Neural cell (in vitro differentiated cells): ENCODE measurements at regions not wholly inside any gene's neighbourhood (a gene's known extent, or its start where the extent isn't known, plus 50 kb on each side); places are given as distances from the start of the nearest gene placed in this dataset.
A peak's percentile ranks its signal among the peaks of the same experiment; 100 is the strongest.

ENCODE experiments used
- H2AFZ ChIP-seq: fragments of 200-600, 300-800 bp; sonication (generic), shearing (Covaris generic); 2 replicates; pipeline ENCODE4 v1.6.0; 2014; ENCODE audit warnings: low read depth, mild to moderate bottlenecking, antibody characterized with exemption, low read length, moderate library complexity
- H3F3A ChIP-seq: fragments of 200-600 bp; shearing (Covaris generic); 2 replicates; pipeline ENCODE4 v1.6.1; 2016; ENCODE audit warnings: mild to moderate bottlenecking, moderate library complexity, mixed read lengths, antibody characterized with exemption, low read length; ENCODE audit not compliant: insufficient read depth, poor library complexity, severe bottlenecking
- H3K27ac ChIP-seq: fragments of 200-600, 300-800 bp; sonication (generic), shearing (Covaris generic); 2 replicates; pipeline ENCODE4 v1.5.1; 2014; ENCODE audit warnings: mild to moderate bottlenecking, low read length, moderate library complexity
- H3K27me3 ChIP-seq: fragments of 300-800, 200-600 bp; sonication (generic), shearing (Covaris generic); 2 replicates; pipeline ENCODE4 v1.6.0; 2014; ENCODE audit warnings: mild to moderate bottlenecking, low read depth, low read length, moderate library complexity; ENCODE audit not compliant: insufficient read depth
- H3K36me3 ChIP-seq: fragments of 300-800, 200-600 bp; sonication (generic), shearing (Covaris generic); 2 replicates; pipeline ENCODE4 v1.5.1; 2014; ENCODE audit warnings: mild to moderate bottlenecking, antibody characterized with exemption, low read length, moderate library complexity; ENCODE audit not compliant: insufficient read depth
- H3K4me2 ChIP-seq: fragments of 300-800, 200-600 bp; sonication (generic), shearing (Covaris generic); 2 replicates; pipeline ENCODE4 v1.6.0; 2014; ENCODE audit warnings: mild to moderate bottlenecking, low read length
- H3K4me3 ChIP-seq: fragments of 300-800, 200-600 bp; sonication (generic), shearing (Covaris generic); 2 replicates; pipeline ENCODE4 v1.5.1; 2014; ENCODE audit warnings: mild to moderate bottlenecking, low read length, moderate library complexity
- H3K79me2 ChIP-seq: fragments of 200-600 bp; shearing (Covaris generic); replicated peaks from 2 replicates; pipeline ENCODE4 v1.6.0; 2014; ENCODE audit warnings: mild to moderate bottlenecking, low read length, moderate library complexity; ENCODE audit not compliant: insufficient read depth
- H3K9ac ChIP-seq: fragments of 300-800, 200-600 bp; sonication (generic), shearing (Covaris generic); 2 replicates; pipeline ENCODE4 v1.6.1; 2016; ENCODE audit warnings: mild to moderate bottlenecking, low read length, mixed read lengths
- H3K9me2 ChIP-seq: fragments of 200-600 bp; shearing (Covaris generic); 2 replicates; pipeline ENCODE4 v1.6.1; 2016; ENCODE audit warnings: mild to moderate bottlenecking, low read length, mixed read lengths; ENCODE audit not compliant: insufficient read depth
- H3K9me3 ChIP-seq: fragments of 200-600, 300-800 bp; sonication (generic), shearing (Covaris generic); 2 replicates; pipeline ENCODE4 v1.6.1; 2016; ENCODE audit warnings: mild to moderate bottlenecking, mixed run types, low read length, moderate library complexity, mixed read lengths
- H4K20me1 ChIP-seq: fragments of 200-600 bp; shearing (Covaris generic); 2 replicates; pipeline ENCODE4 v1.6.1; 2016; ENCODE audit warnings: mild to moderate bottlenecking, mixed run types; ENCODE audit not compliant: insufficient read depth
- EP300 ChIP-seq: fragments of 450-650 bp; conservative IDR thresholded peaks from 2 replicates; pipeline ENCODE4 v1.6.1; 2014; ENCODE audit warnings: antibody characterized with exemption, mild to moderate bottlenecking, moderate library complexity; ENCODE audit not compliant: poor library complexity, severe bottlenecking
- EZH2 ChIP-seq: fragments of 200-600, 300-800 bp; shearing (Covaris generic), sonication (generic); IDR thresholded peaks from 2 replicates; pipeline ENCODE4 v1.6.1; 2014; ENCODE audit warnings: antibody characterized with exemption, low read length, borderline replicate concordance, mild to moderate bottlenecking; ENCODE audit not compliant: insufficient read depth, poor library complexity, severe bottlenecking
- MXI1 ChIP-seq: fragments of 450-650 bp; conservative IDR thresholded peaks from 2 replicates; pipeline ENCODE4 v1.6.1; 2014; ENCODE audit warnings: antibody characterized with exemption, mild to moderate bottlenecking; ENCODE audit not compliant: poor library complexity, severe bottlenecking
- POLR2AphosphoS5 ChIP-seq: IDR thresholded peaks from 2 replicates; pipeline ENCODE4 v1.6.1; 2012
- RAD21 ChIP-seq: fragments of 450-650 bp; conservative IDR thresholded peaks from 2 replicates; pipeline ENCODE4 v1.6.1; 2014; ENCODE audit warnings: antibody characterized with exemption, mild to moderate bottlenecking, moderate library complexity
- SMC3 ChIP-seq: fragments of 450-650 bp; conservative IDR thresholded peaks from 2 replicates; pipeline ENCODE4 v1.6.1; 2014; ENCODE audit warnings: antibody characterized with exemption, mild to moderate bottlenecking, moderate library complexity; ENCODE audit not compliant: poor library complexity
- TAF1 ChIP-seq: IDR thresholded peaks from 2 replicates; pipeline ENCODE4 v1.6.1; 2012; ENCODE audit warnings: low read depth
- TF ChIP-seq, protein P1 (sequence below): fragments of 450-650 bp; IDR thresholded peaks from 2 replicates; pipeline ENCODE4 v1.5.1; 2014; ENCODE audit warnings: antibody characterized with exemption, mild to moderate bottlenecking, moderate library complexity; ENCODE audit not compliant: poor library complexity, severe bottlenecking
- TF ChIP-seq, protein P2 (sequence below): IDR thresholded peaks from 2 replicates; pipeline ENCODE4 v1.6.1; 2012; ENCODE audit warnings: borderline replicate concordance

GRCh38 chr14:22391908-22392565, 197.0 kb downstream of the DAD1 start:
- Histone ChIP-seq H2AFZ (no peak overlapping the region), H3K27me3 (no peaks in the 10 kb centered on the region), H3K4me3 (no peak overlapping the region), H3K9me2 (no peaks in the 10 kb centered on the region), H3K9me3 (no peaks in the 10 kb centered on the region), H3K36me3 (no peaks in the 10 kb centered on the region), H3F3A (no peaks in the 10 kb centered on the region), H3K4me2 (no peak overlapping the region), H3K79me2 (no peaks in the 10 kb centered on the region), H3K27ac (no peak overlapping the region), H3K9ac (no peak overlapping the region), H4K20me1 (no peaks in the 10 kb centered on the region)
- TF ChIP-seq SMC3 (peak; percentile 76), MXI1 (no peak), RAD21 (peak; percentile 78), TAF1 (no peak), EP300 (no peak)
- TF ChIP-seq, protein P1, sequence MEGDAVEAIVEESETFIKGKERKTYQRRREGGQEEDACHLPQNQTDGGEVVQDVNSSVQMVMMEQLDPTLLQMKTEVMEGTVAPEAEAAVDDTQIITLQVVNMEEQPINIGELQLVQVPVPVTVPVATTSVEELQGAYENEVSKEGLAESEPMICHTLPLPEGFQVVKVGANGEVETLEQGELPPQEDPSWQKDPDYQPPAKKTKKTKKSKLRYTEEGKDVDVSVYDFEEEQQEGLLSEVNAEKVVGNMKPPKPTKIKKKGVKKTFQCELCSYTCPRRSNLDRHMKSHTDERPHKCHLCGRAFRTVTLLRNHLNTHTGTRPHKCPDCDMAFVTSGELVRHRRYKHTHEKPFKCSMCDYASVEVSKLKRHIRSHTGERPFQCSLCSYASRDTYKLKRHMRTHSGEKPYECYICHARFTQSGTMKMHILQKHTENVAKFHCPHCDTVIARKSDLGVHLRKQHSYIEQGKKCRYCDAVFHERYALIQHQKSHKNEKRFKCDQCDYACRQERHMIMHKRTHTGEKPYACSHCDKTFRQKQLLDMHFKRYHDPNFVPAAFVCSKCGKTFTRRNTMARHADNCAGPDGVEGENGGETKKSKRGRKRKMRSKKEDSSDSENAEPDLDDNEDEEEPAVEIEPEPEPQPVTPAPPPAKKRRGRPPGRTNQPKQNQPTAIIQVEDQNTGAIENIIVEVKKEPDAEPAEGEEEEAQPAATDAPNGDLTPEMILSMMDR: peak; percentile 71

GRCh38 chr14:22390824-22391461, 198.1 kb downstream of the DAD1 start:
- Histone ChIP-seq H3K9me2 (no peaks in the 10 kb centered on the region), H3K36me3 (no peaks in the 10 kb centered on the region), H3K79me2 (no peaks in the 10 kb centered on the region), H3K4me2 (no peak overlapping the region), H3K9ac (no peak overlapping the region), H3K9me3 (no peaks in the 10 kb centered on the region), H3K4me3 (no peak overlapping the region), H4K20me1 (no peaks in the 10 kb centered on the region), H2AFZ (no peak overlapping the region), H3K27ac (no peak overlapping the region), H3F3A (no peaks in the 10 kb centered on the region), H3K27me3 (no peaks in the 10 kb centered on the region)
- TF ChIP-seq MXI1: no peak
- no peak for TF ChIP-seq RAD21
- no peak for TF ChIP-seq EZH2
- TF ChIP-seq, protein P1: no peak
- TF ChIP-seq POLR2AphosphoS5: no peak
- TF ChIP-seq EP300: no peak
- TF ChIP-seq, protein P2, sequence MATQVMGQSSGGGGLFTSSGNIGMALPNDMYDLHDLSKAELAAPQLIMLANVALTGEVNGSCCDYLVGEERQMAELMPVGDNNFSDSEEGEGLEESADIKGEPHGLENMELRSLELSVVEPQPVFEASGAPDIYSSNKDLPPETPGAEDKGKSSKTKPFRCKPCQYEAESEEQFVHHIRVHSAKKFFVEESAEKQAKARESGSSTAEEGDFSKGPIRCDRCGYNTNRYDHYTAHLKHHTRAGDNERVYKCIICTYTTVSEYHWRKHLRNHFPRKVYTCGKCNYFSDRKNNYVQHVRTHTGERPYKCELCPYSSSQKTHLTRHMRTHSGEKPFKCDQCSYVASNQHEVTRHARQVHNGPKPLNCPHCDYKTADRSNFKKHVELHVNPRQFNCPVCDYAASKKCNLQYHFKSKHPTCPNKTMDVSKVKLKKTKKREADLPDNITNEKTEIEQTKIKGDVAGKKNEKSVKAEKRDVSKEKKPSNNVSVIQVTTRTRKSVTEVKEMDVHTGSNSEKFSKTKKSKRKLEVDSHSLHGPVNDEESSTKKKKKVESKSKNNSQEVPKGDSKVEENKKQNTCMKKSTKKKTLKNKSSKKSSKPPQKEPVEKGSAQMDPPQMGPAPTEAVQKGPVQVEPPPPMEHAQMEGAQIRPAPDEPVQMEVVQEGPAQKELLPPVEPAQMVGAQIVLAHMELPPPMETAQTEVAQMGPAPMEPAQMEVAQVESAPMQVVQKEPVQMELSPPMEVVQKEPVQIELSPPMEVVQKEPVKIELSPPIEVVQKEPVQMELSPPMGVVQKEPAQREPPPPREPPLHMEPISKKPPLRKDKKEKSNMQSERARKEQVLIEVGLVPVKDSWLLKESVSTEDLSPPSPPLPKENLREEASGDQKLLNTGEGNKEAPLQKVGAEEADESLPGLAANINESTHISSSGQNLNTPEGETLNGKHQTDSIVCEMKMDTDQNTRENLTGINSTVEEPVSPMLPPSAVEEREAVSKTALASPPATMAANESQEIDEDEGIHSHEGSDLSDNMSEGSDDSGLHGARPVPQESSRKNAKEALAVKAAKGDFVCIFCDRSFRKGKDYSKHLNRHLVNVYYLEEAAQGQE: no peak
- no peak for TF ChIP-seq TAF1
- TF ChIP-seq SMC3: no peak
